ENCODE measurements at regions not wholly inside any gene's neighbourhood (a gene's known extent, or its start where the extent isn't known, plus 50 kb on each side); places are given as distances from the start of the nearest gene placed in this dataset.

GRCh38 chr1:115400426-115400825 lies 62.4 kb upstream of the NGF start:
- Histone ChIP-seq H3K9ac (ENCODE audit: low read depth in 1 of 2, low read length in 2 of 2) (no peak overlapping the region), H3K4me3 (ENCODE audit: low read depth in 1 of 3, low read length in 3 of 3) (no peak overlapping the region), H3K36me3 (ENCODE audit: control insufficient read depth in 4 of 4, insufficient read depth in 3 of 4, low read depth in 1 of 4, low read length in 3 of 4) (no peaks in the 10 kb centered on the region), H3K9me3 (ENCODE audit: control insufficient read depth in 4 of 4, low read length in 3 of 4) (no peaks in the 10 kb centered on the region), H3K4me1 (ENCODE audit: control insufficient read depth in 4 of 4, insufficient read depth in 4 of 4, low read length in 3 of 4) (no peaks in the 10 kb centered on the region), H3K27me3 (ENCODE audit: control insufficient read depth in 4 of 4, insufficient read depth in 4 of 4, low read length in 3 of 4) (peaks cover 0 to 3% (median 0%) of the 10 kb centered on the region in 4 donors), H3K27ac (ENCODE audit: low read depth in 1 of 2, low read length in 2 of 2) (no peak overlapping the region)
- 88% methylated on average over 5 of the region's 5 CpGs for whole genome bisulfite sequencing
- no peak for DNase-seq (ENCODE audit: low spot score)
- TF ChIP-seq MAX (IDR thresholded peaks at IDR 0.05) (no peak), CTCF (IDR thresholded peaks at IDR 0.05; ENCODE audit: low read depth, low read length, missing input control) (no peak), EGR1 (IDR thresholded peaks at IDR 0.05; ENCODE audit: low read depth in 2 of 2) (no peak), NR2F2 (IDR thresholded peaks at IDR 0.05) (no peak), YY1 (IDR thresholded peaks at IDR 0.05) (no peak)

- no peak for TF ChIP-seq CTCF (IDR thresholded peaks at IDR 0.05; ENCODE audit: low read depth, low read length, missing input control)
- no peak for TF ChIP-seq REST (IDR thresholded peaks at IDR 0.05)
- TF ChIP-seq FOXA1 (IDR thresholded peaks at IDR 0.05): no peak
- no peak for TF ChIP-seq RAD21 (IDR thresholded peaks at IDR 0.05)
- TF ChIP-seq TAF1 (conservative IDR thresholded peaks at IDR 0.05): no peak
- no peak for TF ChIP-seq ATF3 (IDR thresholded peaks at IDR 0.05)
- no peak for TF ChIP-seq RXRA (IDR thresholded peaks at IDR 0.05)
- TF ChIP-seq NR2F2 (IDR thresholded peaks at IDR 0.05): no peak
- no peak for TF ChIP-seq HNF4G (IDR thresholded peaks at IDR 0.05)
- Histone ChIP-seq H3K27me3 (ENCODE audit: control insufficient read depth in 4 of 4, insufficient read depth in 4 of 4, low read length in 3 of 4) (no peaks in the 10 kb centered on the region), H3K9me3 (ENCODE audit: control insufficient read depth in 4 of 4, low read length in 3 of 4) (no peaks in the 10 kb centered on the region), H3K9ac (ENCODE audit: low read depth in 1 of 2, low read length in 2 of 2) (no peak overlapping the region), H3K27ac (ENCODE audit: low read depth in 1 of 2, low read length in 2 of 2) (no peak overlapping the region), H3K36me3 (ENCODE audit: control insufficient read depth in 4 of 4, insufficient read depth in 3 of 4, low read depth in 1 of 4, low read length in 3 of 4) (no peaks in the 10 kb centered on the region), H3K4me3 (ENCODE audit: low read depth in 1 of 3, low read length in 3 of 3) (no peak overlapping the region), H3K4me1 (ENCODE audit: control insufficient read depth in 4 of 4, insufficient read depth in 4 of 4, low read length in 3 of 4) (no peaks in the 10 kb centered on the region)
- DNase-seq (ENCODE audit: low spot score): no peak
- WGBS: 66% methylated on average over 4 of the region's 4 CpGs
These were observed 60.7 kb upstream of the NGF start for GRCh38 chr1:115398745-115399144.

All from liver (tissue), 8 donors.